GM12878 (cell line): ENCODE measurements at regions not wholly inside any gene's neighbourhood (a gene's known extent, or its start where the extent isn't known, plus 50 kb on each side); places are given as distances from the start of the nearest gene placed in this dataset.

ENCODE experiments used
- ATAC-seq: fragments of 200-7000 bp; cut with Tn5 transposase; 3 replicates; pipeline ENCODE4 v1.9.1; 2020; ENCODE audit warnings: mild to moderate bottlenecking, moderate library complexity
- BruUV-seq: library from RNA; stranded (reverse); fragments of 400-500 nt; replicated peaks from 2 replicates; lab custom pipeline; 2021; lab: Mats Ljungman, UMichigan
- CTCF ChIA-PET: fragments of 300-600 bp; sonication (Branson Sonifier 250); formaldehyde crosslinking; extraction: SDS; loops from one replicate; lab custom pipeline; 2021; ENCODE audit warnings: inconsistent platforms; lab: Yijun Ruan, JAX
- POLR2A ChIA-PET: fragments of 350-600 bp; formaldehyde crosslinking; extraction: SDS; loops from one replicate; lab custom pipeline; 2021; ENCODE audit warnings: inconsistent platforms; lab: Charles Lee
- RAD21 ChIA-PET: fragments of 300-600 bp; sonication (Branson Sonifier 250); formaldehyde crosslinking; loops from one replicate; lab custom pipeline; 2023; ENCODE audit warnings: antibody characterized with exemption; ENCODE audit not compliant: unreplicated experiment; lab: Charles Lee
- SMC1A ChIA-PET: fragments of 300-600 bp; sonication (Branson Sonifier 250); formaldehyde crosslinking; loops from one replicate; lab custom pipeline; 2023; ENCODE audit not compliant: unreplicated experiment, uncharacterized antibody; lab: Charles Lee
- DNase-seq: peaks from one replicate; pipeline ENCODE4 v3.0.0-alpha.2; 2011; ENCODE audit warnings: low read depth, low spot score
- FAIRE-seq: peaks from 3 replicates; lab custom pipeline; 2011; peaks lifted over from hg19 to GRCh38; lab: Jason Lieb, UNC
- H2AFZ ChIP-seq: 2 replicates; pipeline ENCODE4 v1.6.0; 2011; ENCODE audit warnings: low read depth, low read length, control low read depth; ENCODE audit not compliant: control insufficient read depth
- H3K27ac ChIP-seq: 2 replicates; pipeline ENCODE4 v1.5.1; 2011; ENCODE audit warnings: control low read depth; ENCODE audit not compliant: control insufficient read depth, insufficient read depth
- H3K27me3 ChIP-seq, 2 experiments: replicated peaks in 1 of 2; 2 replicates each; pipeline versions ENCODE4 v1.6.0 to v1.6.1; 2011; ENCODE audit warnings: low read length in 1 of 2; ENCODE audit not compliant: control insufficient read depth in 2 of 2, insufficient read depth in 2 of 2
- H3K36me3 ChIP-seq, 2 experiments: 2 replicates each; pipeline ENCODE4 v1.5.1; 2011; ENCODE audit warnings: low read length in 1 of 2; ENCODE audit not compliant: control insufficient read depth in 2 of 2, insufficient read depth in 2 of 2
- H3K4me1 ChIP-seq: 2 replicates; pipeline ENCODE4 v1.6.1; 2011; ENCODE audit warnings: mild to moderate bottlenecking, low read length, moderate library complexity, mixed read lengths; ENCODE audit not compliant: control insufficient read depth, insufficient read depth
- H3K4me2 ChIP-seq: 2 replicates; pipeline ENCODE4 v1.6.0; 2011; ENCODE audit warnings: control low read depth; ENCODE audit not compliant: control insufficient read depth, insufficient read depth
- H3K4me3 ChIP-seq: fragments of 200-600 bp; sonication (generic); 2 replicates; pipeline ENCODE4 v1.5.1; 2016
- H3K79me2 ChIP-seq: 2 replicates; pipeline ENCODE4 v1.6.0; 2011; ENCODE audit warnings: low read length; ENCODE audit not compliant: control insufficient read depth, insufficient read depth
- H3K9ac ChIP-seq: 2 replicates; pipeline ENCODE4 v1.8.0; 2011; ENCODE audit warnings: low read length, control low read depth, mixed read lengths; ENCODE audit not compliant: control insufficient read depth, insufficient read depth
- H3K9me3 ChIP-seq: replicated peaks from 3 replicates; pipeline ENCODE4 v1.5.1; 2011; ENCODE audit warnings: mild to moderate bottlenecking, low read length; ENCODE audit not compliant: control insufficient read depth, insufficient read depth
- H4K20me1 ChIP-seq: 2 replicates; pipeline ENCODE4 v1.6.0; 2011; ENCODE audit not compliant: control insufficient read depth, insufficient read depth
- BCL3 ChIP-seq: IDR thresholded peaks from 2 replicates; pipeline ENCODE4 v1.6.1; 2011; ENCODE audit warnings: borderline replicate concordance, low read depth, mild to moderate bottlenecking, moderate library complexity, low read length; ENCODE audit not compliant: insufficient read depth, poor library complexity, severe bottlenecking
- CBX5 ChIP-seq: sonication (generic); IDR thresholded peaks from 2 replicates; pipeline ENCODE4 v1.6.1; 2016; ENCODE audit warnings: low read depth, moderate library complexity, mild to moderate bottlenecking, inconsistent platforms
- FOS ChIP-seq: IDR thresholded peaks from 3 replicates; pipeline ENCODE4 v1.6.1; 2011; ENCODE audit warnings: borderline replicate concordance; ENCODE audit not compliant: insufficient read length; ENCODE audit errors: extremely low read depth
- IKZF2 ChIP-seq, 2 experiments: fragments of 450-650 bp; IDR thresholded peaks; 2 replicates each; pipeline ENCODE4 v1.6.1; 2017; ENCODE audit warnings: mild to moderate bottlenecking in 2 of 2, moderate library complexity in 2 of 2
- JUND ChIP-seq: IDR thresholded peaks from 2 replicates; pipeline ENCODE4 v1.6.1; 2012; ENCODE audit warnings: low read depth, mild to moderate bottlenecking, low read length, improper control_type of control experiment, moderate library complexity
- KDM1A ChIP-seq: fragments of 200-600 bp; sonication (generic); IDR thresholded peaks from 2 replicates; pipeline ENCODE4 v1.6.1; 2016; ENCODE audit warnings: borderline replicate concordance
- LARP7 ChIP-seq: fragments of 450-650 bp; IDR thresholded peaks from 2 replicates; pipeline ENCODE4 v1.6.1; 2017; ENCODE audit warnings: mild to moderate bottlenecking
- POLR2AphosphoS2 ChIP-seq: IDR thresholded peaks from 2 replicates; pipeline ENCODE4 v1.6.1; 2011; ENCODE audit warnings: low read depth, mild to moderate bottlenecking, low read length, improper control_type of control experiment, moderate library complexity
- POU2F2 ChIP-seq: IDR thresholded peaks from 3 replicates; pipeline ENCODE4 v1.6.1; 2011; ENCODE audit warnings: low read depth, mild to moderate bottlenecking, low read length, borderline replicate concordance
- RCOR1 ChIP-seq: conservative IDR thresholded peaks from 2 replicates; pipeline ENCODE4 v1.6.1; 2012; ENCODE audit warnings: low read depth, low read length, improper control_type of control experiment
- RFX5 ChIP-seq: IDR thresholded peaks from 2 replicates; pipeline ENCODE4 v1.6.1; 2011; ENCODE audit warnings: low read depth, low read length, improper control_type of control experiment
- RUNX3 ChIP-seq: IDR thresholded peaks from 2 replicates; pipeline ENCODE4 v1.6.1; 2012; ENCODE audit warnings: low read length, inconsistent platforms
- SRF ChIP-seq, 2 experiments: IDR thresholded peaks; 2 replicates each; pipeline ENCODE4 v1.6.1; 2011; ENCODE audit warnings: low read depth in 2 of 2, low read length in 2 of 2, mild to moderate bottlenecking in 1 of 2, moderate library complexity in 1 of 2
- TARDBP ChIP-seq: IDR thresholded peaks from 2 replicates; pipeline ENCODE4 v1.6.1; 2016; ENCODE audit warnings: borderline replicate concordance
- ZBTB4 ChIP-seq: fragments of 450-650 bp; formaldehyde crosslinking; IDR thresholded peaks from 2 replicates; pipeline ENCODE4 v1.4.0; 2022; ENCODE audit warnings: mild to moderate bottlenecking, moderate library complexity
- ZSCAN29 ChIP-seq: fragments of 450-650 bp; IDR thresholded peaks from 2 replicates; pipeline ENCODE4 v1.6.1; 2017; ENCODE audit warnings: mild to moderate bottlenecking, moderate library complexity
- WGBS: methylation state at CpG from one replicate; pipeline ENCODE4 v1.1.6; 2016; ENCODE audit warnings: low lambda C conversion rate; ENCODE audit not compliant: insufficient replicate concordance, insufficient coverage; ENCODE audit errors: missing lambda C conversion rate; 5-methylcytosine and 5-hydroxymethylcytosine counted together
- in situ Hi-C: fragments of 300-500 bp; cut with MboI; formaldehyde crosslinking; loops from 9 replicates; pipeline ENCODE4 v1.14.3; 2018; ENCODE audit warnings: mixed read lengths
- intact Hi-C: fragments of 100-400 bp; cut with micrococcal nuclease; formaldehyde crosslinking; loops from one replicate; pipeline ENCODE4 v1.14.2; 2022; ENCODE audit not compliant: unreplicated experiment

- no peak for FAIRE-seq
- no peak for DNase-seq
- BruUV-seq: no TSS peak
- WGBS: 24% methylated on average over 29 of the region's 92 CpGs
- H3K4me1 ChIP-seq: no peaks in the 10 kb centered on the region
- no peaks in the 10 kb centered on the region for H3K36me3 ChIP-seq
- H4K20me1 ChIP-seq: no peaks in the 10 kb centered on the region
- no peaks in the 10 kb centered on the region for H3K9me3 ChIP-seq
- H3K4me3 ChIP-seq: no peak overlapping the region
- in situ Hi-C loops (no loop called here), intact Hi-C loops (no loop called here)
- TF ChIP-seq FOS: no peak
- no peak for TF ChIP-seq RUNX3
- no peak for TF ChIP-seq RCOR1
- TF ChIP-seq SRF (IDR thresholded peaks at IDR 0.05; ENCODE audit: low read depth in 2 of 2, low read length in 2 of 2): no peak
- TF ChIP-seq POLR2AphosphoS2: no peak
- no peak for TF ChIP-seq BCL3
- no peak for TF ChIP-seq ZBTB4 (CRISPR knock-in tag)
- no peak for TF ChIP-seq POU2F2
- TF ChIP-seq ZSCAN29: no peak
- no peak for TF ChIP-seq IKZF2 (IDR thresholded peaks at IDR 0.05)
- TF ChIP-seq TARDBP: no peak
- no peak for TF ChIP-seq RFX5
- no peak for TF ChIP-seq KDM1A
- TF ChIP-seq LARP7: no peak
- no peak for TF ChIP-seq CBX5
- no peak for TF ChIP-seq JUND
- H3K27me3 ChIP-seq: peaks cover 0 to 1% of the 10 kb centered on the region in 2 experiments; a peak in 2 of 4 replicates
- ChIA-PET SMC1A (no interaction called here), RAD21 (no interaction called here), POLR2A (no interaction called here), CTCF (no interaction called here)
- H2AFZ ChIP-seq: no peak overlapping the region
- H3K9ac ChIP-seq: no peak overlapping the region
- H3K79me2 ChIP-seq: no peaks in the 10 kb centered on the region
- ATAC-seq: no peak
- H3K4me2 ChIP-seq: no peak overlapping the region
- H3K27ac ChIP-seq: no peak overlapping the region
Measured at GRCh38 chr14:103220134-103220981, 97.1 kb downstream of the TNFAIP2 start.
